ENCODE measurements at regions not wholly inside any gene's neighbourhood (a gene's known extent, or its start where the extent isn't known, plus 50 kb on each side); places are given as distances from the start of the nearest gene placed in this dataset.

DNA sequence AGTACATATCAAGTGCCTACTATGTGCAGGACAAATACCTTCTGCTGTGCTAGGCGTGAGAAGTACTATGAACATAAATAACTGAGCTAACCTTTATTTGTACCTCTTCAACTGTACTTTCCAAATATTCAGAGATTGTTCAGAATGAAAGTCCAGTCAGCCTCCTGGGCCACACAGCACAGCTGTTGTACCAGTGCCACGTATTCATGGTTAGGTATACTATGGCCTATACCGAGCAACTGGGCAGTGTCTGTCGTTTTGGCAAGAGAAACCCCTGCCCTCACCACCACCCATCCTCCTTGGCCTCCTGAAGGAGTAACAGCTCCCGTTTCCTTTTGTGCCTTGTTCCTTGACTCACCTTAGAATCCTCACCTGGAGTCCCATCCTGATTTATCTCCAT lies 53.0 kb downstream of the RASSF10 start:
- DNase-seq: no peak

DNA sequence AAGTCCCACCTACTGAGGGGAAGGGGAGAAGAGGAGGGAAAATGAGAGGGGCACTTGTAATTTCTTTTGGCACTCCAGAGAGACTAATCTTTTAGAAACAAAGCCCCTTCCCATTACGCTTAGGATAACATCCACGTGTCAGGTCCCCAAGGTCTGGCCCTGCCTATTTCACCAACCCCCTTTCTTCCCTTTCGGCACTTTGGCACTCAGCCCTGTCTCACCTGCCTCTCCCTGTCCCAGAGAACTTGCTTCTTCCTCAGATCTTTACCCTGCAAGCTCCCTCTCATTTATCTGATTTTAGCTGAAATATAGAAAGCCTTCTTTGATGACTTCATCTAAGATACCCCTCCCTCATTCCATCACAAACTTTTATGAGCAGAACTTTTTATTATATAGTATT lies 55.5 kb downstream of the RASSF10 start:
- no peak for DNase-seq

GRCh38 chr11:13065200-13065787 lies 56.2 kb downstream of the RASSF10 start:
- DNase-seq: no peak

DNA sequence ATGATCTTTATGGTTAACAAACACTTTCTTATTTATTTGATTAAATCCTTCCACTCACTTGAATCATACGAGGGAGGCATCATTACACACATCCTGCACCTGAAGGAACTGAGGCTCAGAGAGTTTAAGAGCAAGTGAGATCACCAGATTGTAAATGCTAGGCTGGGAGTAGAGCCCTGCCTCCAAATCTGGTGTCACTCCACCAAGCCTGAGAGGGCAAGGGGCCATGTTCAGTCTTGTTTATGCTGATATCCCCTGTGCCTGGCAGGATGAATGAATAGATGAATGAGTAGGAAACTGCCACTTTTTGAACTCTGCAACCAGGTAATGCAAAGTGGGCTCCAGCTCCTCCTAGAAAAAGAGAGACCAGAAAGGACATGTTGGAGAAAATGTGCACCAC lies 59.1 kb downstream of the RASSF10 start:
- no peak for DNase-seq

- no peak for DNase-seq
Observed at GRCh38 chr11:13073119-13073981, 64.2 kb downstream of the RASSF10 start.

DNA sequence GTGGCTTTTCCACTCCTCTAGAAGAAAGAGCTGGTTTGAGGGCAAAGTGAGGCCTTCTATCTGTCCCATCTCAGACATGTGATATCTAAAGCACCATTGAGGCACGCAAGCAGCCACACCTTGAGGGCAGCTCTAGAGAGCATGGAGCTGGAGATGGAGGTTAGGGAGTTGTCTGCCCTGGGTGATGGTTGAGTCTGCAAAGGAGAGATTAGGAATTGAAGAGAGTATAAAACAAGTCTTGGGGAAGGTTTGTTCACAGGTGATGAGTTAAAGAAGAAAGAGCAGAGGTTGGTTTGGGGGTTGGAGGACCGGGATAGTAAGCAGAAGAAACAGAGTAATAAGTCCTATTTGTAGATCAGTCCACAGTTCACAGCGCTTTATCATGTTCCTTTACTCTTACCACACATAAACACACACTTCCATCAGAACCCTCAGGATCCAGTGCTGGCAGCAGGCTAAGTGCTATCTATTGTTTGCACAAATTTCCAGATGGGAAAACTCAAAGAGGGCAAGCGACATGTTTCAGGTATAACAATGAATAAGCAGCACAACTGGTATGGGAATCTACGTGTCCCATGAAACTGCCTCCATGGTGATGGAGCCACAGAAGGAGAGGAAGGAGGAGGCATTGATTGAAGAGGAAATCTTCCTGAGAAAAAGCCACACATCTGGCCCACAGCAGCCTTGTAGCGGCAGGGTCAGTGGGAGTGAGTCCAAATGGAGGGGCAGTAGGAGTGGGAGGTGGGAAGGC lies 65.8 kb downstream of the RASSF10 start:
- DNase-seq: no peak

GRCh38 chr11:13076961-13077360 lies 67.8 kb downstream of the RASSF10 start:
- no peak for DNase-seq

GRCh38 chr11:13080861-13081260 lies 71.7 kb downstream of the RASSF10 start:
- no peak for DNase-seq

GRCh38 chr11:13082588-13082987 lies 73.5 kb downstream of the RASSF10 start:
- no peak for DNase-seq

DNA sequence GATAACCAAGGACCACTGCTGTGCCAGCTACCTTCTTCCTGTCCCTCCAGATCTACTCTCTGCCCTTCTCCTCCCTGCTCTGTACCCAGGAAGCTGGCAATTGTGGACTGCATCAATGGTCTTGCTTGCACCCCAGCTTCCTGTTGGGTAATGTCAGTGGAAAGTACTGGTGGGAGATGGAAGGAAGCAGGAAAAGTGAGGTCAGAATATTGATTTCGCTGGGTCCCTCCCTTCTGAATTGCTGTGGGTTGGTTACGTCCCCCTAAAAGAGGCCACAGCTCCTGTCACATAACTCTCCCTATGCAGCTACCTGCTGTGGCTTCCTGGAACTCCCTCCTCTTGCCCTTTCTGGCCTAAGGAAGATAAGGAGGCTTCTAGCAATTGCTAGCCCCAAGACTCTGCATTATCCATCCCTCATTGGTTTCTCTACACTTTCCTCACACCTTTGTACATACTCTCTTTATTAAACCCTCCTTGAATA lies 81.2 kb downstream of the RASSF10 start:
- DNase-seq: no peak

DNA sequence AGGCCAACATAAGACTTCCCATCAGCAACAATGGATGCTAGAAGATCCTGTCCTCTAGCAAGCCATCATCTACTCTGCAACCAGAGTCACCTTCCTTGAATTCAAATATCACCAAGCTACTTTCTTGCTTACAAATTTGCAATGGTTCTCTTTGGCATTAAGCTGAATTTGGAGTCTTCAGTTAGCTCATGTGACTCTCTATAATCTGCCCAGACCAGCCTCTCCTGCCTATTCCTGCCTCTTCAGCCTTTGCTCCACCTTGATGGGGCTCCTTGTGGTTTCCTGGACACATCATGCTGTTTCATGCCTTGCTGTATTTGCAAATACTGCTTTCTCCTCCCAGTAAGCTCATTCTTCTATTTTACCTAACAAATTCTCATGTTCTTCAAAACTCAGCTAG lies 82.3 kb downstream of the RASSF10 start:
- no peak for DNase-seq

- no peak for DNase-seq
Observed at GRCh38 chr11:13091804-13092203, 82.7 kb downstream of the RASSF10 start.

- DNase-seq: no peak
Observed at GRCh38 chr11:13094930-13095687, 86.0 kb downstream of the RASSF10 start.

DNA sequence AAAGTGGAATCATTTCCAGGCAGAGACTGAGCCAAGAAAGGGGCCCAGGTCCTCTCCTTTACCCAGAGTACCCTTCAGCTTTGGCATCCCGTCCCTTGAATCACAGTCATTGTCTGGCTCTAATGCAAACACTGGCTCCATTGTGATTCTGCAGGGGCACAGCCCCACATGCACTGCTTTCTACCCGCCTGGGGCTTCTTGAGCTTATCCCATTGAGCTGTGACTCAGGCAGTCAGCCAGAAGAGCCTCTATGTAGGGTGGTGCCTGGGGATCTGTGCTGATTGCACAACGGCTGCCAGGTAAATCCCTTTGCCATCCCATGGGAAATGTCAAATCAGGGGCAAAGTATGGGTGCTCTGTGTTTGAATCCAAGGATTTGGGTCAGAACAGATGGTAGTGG lies 88.9 kb downstream of the RASSF10 start:
- DNase-seq: no peak

- DNase-seq: no peak
Observed at GRCh38 chr11:13098616-13099289, 89.6 kb downstream of the RASSF10 start.

DNA sequence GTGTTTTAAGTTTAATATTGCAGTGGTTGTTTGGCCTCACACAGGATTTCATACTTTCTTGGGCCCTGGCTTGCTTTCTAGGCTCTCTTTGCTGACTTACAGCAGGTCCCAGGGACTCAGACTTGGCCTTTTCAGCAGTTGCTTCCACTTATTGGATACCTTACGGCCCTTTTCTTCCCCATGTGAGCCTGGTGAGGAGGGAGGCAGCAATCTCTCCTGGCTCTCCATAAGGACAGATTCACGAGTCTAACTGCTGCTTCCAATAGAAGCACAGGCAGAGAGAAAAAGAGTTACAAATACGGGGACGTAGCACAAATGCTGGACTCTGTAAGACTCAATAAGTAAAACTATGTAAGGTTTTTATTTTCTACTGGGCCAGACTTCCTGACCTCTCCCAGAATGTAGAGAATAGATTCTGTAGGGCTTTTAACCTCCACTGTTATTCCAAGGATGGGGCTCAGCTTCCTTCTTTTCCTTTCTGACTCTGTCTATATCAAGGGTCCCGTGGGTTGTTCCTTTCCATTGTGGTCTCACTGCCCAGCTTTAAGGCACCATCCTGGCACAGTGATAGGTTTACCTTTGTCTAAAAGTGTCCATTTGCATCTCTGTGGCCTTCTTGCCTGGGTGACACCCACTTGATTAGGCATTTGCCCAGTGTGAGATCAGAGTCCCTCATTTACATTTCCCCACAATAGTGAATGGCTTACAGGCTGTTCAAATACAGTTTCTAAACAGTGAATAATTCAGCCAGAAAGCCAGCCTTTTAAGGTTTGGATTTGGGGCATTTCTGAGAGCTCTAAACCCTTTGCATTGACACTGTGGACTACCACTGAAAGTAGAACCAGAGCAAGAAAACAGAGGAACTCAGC lies 92.8 kb downstream of the RASSF10 start:
- DNase-seq: no peak

GRCh38 chr11:13102513-13102840 lies 93.4 kb downstream of the RASSF10 start:
- DNase-seq: no peak

DNA sequence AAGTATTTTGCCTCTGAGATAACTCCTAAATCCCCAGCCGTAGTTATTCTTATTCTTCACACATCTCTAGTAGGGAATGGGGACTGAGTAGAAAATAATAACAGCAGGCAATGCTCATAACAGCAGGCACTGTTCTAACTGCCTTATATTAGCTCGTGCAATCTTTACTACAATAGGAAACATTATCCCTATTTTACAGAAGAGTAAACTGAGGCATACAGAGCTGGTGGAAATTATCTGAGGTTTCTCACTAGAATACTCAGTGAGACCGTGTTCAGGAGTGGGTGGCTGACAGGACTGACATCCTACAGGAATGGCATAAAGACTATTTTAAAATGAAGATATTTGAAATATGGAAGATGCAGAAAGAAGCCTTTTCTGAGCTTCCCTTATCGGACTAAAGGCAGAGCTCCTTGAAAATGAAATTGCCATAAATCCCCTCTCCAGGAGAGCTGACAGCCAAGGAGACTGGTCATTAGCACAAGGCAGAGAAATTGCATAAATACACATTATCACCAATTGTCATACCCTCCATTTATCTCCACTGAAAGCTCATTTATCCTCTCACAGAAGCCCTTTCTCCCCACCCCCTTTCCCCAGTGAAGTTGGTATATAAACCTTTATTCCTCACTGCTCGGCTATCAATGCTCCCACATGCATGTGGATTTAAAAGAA lies 93.9 kb downstream of the RASSF10 start:
- DNase-seq: no peak

DNA sequence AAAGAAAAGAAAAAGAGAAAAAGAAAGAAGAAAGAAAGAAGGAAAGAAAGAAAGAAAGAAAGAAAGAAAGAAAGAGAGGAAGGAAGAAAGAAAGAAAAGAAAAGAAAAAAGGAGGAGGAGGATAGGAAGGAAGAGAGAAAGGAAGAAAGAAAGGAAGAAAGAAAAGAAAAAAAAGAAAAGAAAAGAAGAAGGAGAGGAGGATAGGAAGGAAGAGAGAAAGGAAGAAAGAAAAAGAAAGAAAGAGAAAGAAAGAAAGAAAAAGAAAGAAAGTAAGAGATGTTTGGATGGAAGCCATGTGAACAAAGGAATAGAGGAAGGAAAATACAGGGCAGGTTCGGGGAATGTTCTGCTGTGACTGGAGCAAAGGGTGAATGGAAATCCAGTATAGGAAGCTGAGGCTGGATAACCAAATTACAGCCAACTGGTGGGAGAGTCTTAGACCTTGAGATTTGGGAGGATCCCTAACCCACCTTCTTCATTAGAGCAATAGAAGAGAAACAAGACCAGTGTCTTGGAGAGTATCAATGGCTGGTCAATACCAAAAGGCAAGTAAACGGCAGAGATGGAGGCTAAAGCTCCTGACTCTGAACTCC lies 94.9 kb downstream of the RASSF10 start:
- DNase-seq: no peak

- DNase-seq: no peak
Observed at GRCh38 chr11:13104619-13105236, 95.6 kb downstream of the RASSF10 start.

All from NCI-H1694 (cell line).